Trophoblast cell (in vitro differentiated cells and primary cell): ENCODE measurements at regions not wholly inside any gene's neighbourhood (a gene's known extent, or its start where the extent isn't known, plus 50 kb on each side); places are given as distances from the start of the nearest gene placed in this dataset.
"Not testable (repeated sequence)": the region's sequence is repeated elsewhere in the genome, so short reads cannot be mapped to it uniquely, and the experiment has no call there.

Source experiments
- DNase-seq, 2 donors: peaks; one replicate each; pipeline ENCODE4 v3.0.0-alpha.2; 2016
- H2AFZ ChIP-seq: 2 replicates; pipeline ENCODE4 v1.6.1; 2013; ENCODE audit warnings: low read length, moderate library complexity, mild to moderate bottlenecking; ENCODE audit not compliant: insufficient read depth, poor library complexity
- H2AK5ac ChIP-seq: 2 replicates; pipeline ENCODE4 v1.6.1; 2013; ENCODE audit warnings: mild to moderate bottlenecking, low read length
- H2BK120ac ChIP-seq: 2 replicates; pipeline ENCODE4 v1.6.1; 2013; ENCODE audit warnings: low read length, mild to moderate bottlenecking, moderate library complexity; ENCODE audit not compliant: insufficient read depth, poor library complexity
- H2BK12ac ChIP-seq: 2 replicates; pipeline ENCODE4 v1.6.1; 2013; ENCODE audit warnings: mild to moderate bottlenecking, low read length, moderate library complexity
- H2BK5ac ChIP-seq: 2 replicates; pipeline ENCODE4 v1.6.1; 2013; ENCODE audit warnings: low read length, low read depth, moderate library complexity, mild to moderate bottlenecking; ENCODE audit not compliant: poor library complexity
- H3K14ac ChIP-seq: 2 replicates; pipeline ENCODE4 v1.6.1; 2013; ENCODE audit warnings: mild to moderate bottlenecking, low read length
- H3K18ac ChIP-seq: 2 replicates; pipeline ENCODE4 v1.6.1; 2013; ENCODE audit warnings: mild to moderate bottlenecking, low read length
- H3K23ac ChIP-seq: 2 replicates; pipeline ENCODE4 v1.6.1; 2013; ENCODE audit warnings: low read length
- H3K27ac ChIP-seq: 2 replicates; pipeline ENCODE4 v1.5.1; 2013; ENCODE audit warnings: low read depth, mild to moderate bottlenecking, inconsistent platforms, low read length, moderate library complexity
- H3K27me3 ChIP-seq: 2 replicates; pipeline ENCODE4 v1.6.1; 2013; ENCODE audit warnings: inconsistent platforms, mild to moderate bottlenecking, low read length, moderate library complexity; ENCODE audit not compliant: insufficient read depth
- H3K36me3 ChIP-seq, 2 experiments: 1 replicate in 1 of 2; 2 replicates in 1 of 2; pipeline ENCODE4 v1.6.1; 2013; ENCODE audit warnings: low read length in 2 of 2, mild to moderate bottlenecking in 2 of 2, moderate library complexity in 1 of 2; ENCODE audit not compliant: insufficient read depth in 2 of 2, control insufficient read depth in 1 of 2
- H3K4ac ChIP-seq: 2 replicates; pipeline ENCODE4 v1.6.1; 2013; ENCODE audit warnings: low read depth, mild to moderate bottlenecking, low read length, moderate library complexity
- H3K4me1 ChIP-seq, 2 experiments: 1 replicate in 1 of 2; 2 replicates in 1 of 2; pipeline ENCODE4 v1.6.1; 2013; ENCODE audit warnings: low read length in 2 of 2, mild to moderate bottlenecking in 2 of 2, moderate library complexity in 1 of 2; ENCODE audit not compliant: insufficient read depth in 2 of 2, control insufficient read depth in 1 of 2
- H3K4me2 ChIP-seq: 2 replicates; pipeline ENCODE4 v1.6.1; 2013; ENCODE audit warnings: inconsistent platforms, mild to moderate bottlenecking, low read length, moderate library complexity
- H3K4me3 ChIP-seq: 2 replicates; pipeline ENCODE4 v1.5.1; 2013; ENCODE audit warnings: mild to moderate bottlenecking, low read depth, low read length, inconsistent platforms
- H3K79me1 ChIP-seq: one replicate; pipeline ENCODE4 v1.6.1; 2013; ENCODE audit warnings: low read length
- H3K79me2 ChIP-seq: 2 replicates; pipeline ENCODE4 v1.6.1; 2013; ENCODE audit warnings: low read length, mild to moderate bottlenecking; ENCODE audit not compliant: control insufficient read depth, insufficient read depth, poor library complexity
- H3K9ac ChIP-seq: 2 replicates; pipeline ENCODE4 v1.6.1; 2013; ENCODE audit warnings: mild to moderate bottlenecking, low read length
- H3K9me3 ChIP-seq: 2 replicates; pipeline ENCODE4 v1.6.1; 2013; ENCODE audit warnings: low read depth, mild to moderate bottlenecking, control low read depth, inconsistent platforms, low read length; ENCODE audit not compliant: insufficient read depth
- H4K12ac ChIP-seq: 2 replicates; pipeline ENCODE4 v1.6.1; 2013; ENCODE audit warnings: low read depth, mild to moderate bottlenecking, low read length, moderate library complexity
- H4K8ac ChIP-seq: 2 replicates; pipeline ENCODE4 v1.6.1; 2013; ENCODE audit warnings: low read depth, mild to moderate bottlenecking, low read length, moderate library complexity
- H4K91ac ChIP-seq: one replicate; pipeline ENCODE4 v1.6.1; 2013; ENCODE audit warnings: low read depth, mild to moderate bottlenecking, low read length, moderate library complexity
- WGBS: extraction: QIAGEN DNeasy Blood & Tissue Kit; methylation state at CpG from one replicate; pipeline ENCODE4 v1.1.7; 2013; ENCODE audit warnings: missing lambda C conversion rate; ENCODE audit not compliant: insufficient read length, insufficient coverage; ENCODE audit errors: extremely low coverage; 5-methylcytosine and 5-hydroxymethylcytosine counted together

DNA sequence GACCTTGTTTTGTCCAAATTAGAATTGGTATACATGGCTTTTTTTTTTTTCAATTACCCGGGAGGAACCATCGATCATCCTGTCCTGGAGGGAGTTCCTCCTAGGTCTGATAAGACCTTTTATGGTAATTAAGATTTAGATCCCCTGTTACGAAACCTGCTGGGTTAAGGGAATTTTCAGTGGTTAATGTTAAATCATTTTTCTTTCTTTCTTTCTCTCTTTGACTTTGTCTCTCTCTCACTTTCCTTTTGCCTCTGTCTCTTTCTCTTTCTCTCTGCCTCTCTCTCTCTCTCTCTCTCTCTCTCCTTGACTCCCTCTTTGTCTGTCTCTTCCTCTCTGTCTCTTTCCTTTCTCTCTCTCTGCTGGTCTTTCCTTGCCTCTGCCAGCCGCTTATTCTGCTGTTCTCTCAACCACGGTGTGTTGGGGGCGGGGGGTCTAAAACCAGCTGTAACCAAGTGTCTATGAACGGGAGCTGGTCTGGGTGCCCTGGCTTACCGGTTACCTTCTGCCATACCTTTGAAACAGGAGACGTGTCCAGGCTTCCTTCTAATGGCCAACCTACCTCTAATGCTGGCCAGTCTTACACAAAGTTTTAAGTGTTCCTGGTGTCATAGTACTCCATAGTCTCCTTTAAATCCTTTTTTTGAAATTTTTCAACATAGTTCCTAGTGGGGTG, 815.1 kb downstream of the TRIB2 start:
- H3K14ac ChIP-seq, H3K79me1 ChIP-seq, H3K4me1 ChIP-seq, H3K36me3 ChIP-seq, H4K12ac ChIP-seq, H3K18ac ChIP-seq, DNase-seq, H3K9ac ChIP-seq, H3K23ac ChIP-seq, H3K4me3 ChIP-seq, H2AK5ac ChIP-seq, H2AFZ ChIP-seq, H2BK12ac ChIP-seq, H3K4ac ChIP-seq, H3K27ac ChIP-seq, H3K79me2 ChIP-seq, H3K4me2 ChIP-seq, H2BK120ac ChIP-seq, H4K8ac ChIP-seq, H3K27me3 ChIP-seq, H4K91ac ChIP-seq, H2BK5ac ChIP-seq, H3K9me3 ChIP-seq: not testable (repeated sequence)
- WGBS = no CpG with 5 or more reads among the region's 9 CpGs

DNA sequence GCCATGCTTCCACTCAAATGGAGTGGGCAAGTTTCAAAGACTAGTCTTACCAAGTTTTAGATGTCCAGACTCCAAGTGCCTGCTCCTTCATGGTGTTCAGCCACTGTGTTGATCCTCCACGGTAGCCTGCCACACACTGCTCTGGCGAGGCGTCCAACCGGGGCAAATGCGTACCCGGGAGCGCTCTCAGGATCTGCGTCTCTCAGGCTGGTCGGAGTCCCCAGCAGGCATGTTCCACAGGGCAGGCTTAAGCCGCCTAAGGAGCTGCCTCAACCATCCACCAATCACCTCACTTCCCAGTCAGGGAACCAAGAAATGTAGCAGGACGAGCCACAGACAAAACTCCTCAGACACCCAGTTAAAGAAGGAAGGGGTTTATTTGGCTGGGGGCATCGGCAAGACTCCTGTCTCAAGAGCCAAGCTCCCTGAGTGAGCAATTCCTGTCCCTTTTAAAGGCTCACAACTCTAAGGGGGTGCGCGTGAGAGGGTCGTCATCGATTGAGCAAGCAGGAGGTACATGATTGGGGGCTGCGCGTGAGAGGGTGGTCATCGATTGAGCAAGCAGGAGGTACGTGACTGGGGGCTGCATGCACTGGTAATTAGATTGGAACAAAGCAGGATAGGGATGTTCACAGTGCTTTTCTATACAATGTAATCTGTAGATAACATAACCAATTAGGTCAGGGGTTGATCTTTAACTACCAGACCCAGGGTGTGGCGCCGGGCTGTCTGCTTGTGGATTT, 816.2 kb downstream of the TRIB2 start:
- H3K14ac ChIP-seq, H3K4me2 ChIP-seq, H3K4ac ChIP-seq, H2BK5ac ChIP-seq, H4K8ac ChIP-seq, DNase-seq, H3K4me3 ChIP-seq, H4K91ac ChIP-seq, H2AFZ ChIP-seq, H3K79me1 ChIP-seq, H2BK120ac ChIP-seq, H3K18ac ChIP-seq, H3K9ac ChIP-seq, H3K36me3 ChIP-seq, H2BK12ac ChIP-seq, H3K79me2 ChIP-seq, H2AK5ac ChIP-seq, H3K9me3 ChIP-seq, H3K27ac ChIP-seq, H3K4me1 ChIP-seq, H4K12ac ChIP-seq, H3K23ac ChIP-seq, H3K27me3 ChIP-seq: not testable (repeated sequence)
- no CpG with 5 or more reads among the region's 22 CpGs for WGBS

DNA sequence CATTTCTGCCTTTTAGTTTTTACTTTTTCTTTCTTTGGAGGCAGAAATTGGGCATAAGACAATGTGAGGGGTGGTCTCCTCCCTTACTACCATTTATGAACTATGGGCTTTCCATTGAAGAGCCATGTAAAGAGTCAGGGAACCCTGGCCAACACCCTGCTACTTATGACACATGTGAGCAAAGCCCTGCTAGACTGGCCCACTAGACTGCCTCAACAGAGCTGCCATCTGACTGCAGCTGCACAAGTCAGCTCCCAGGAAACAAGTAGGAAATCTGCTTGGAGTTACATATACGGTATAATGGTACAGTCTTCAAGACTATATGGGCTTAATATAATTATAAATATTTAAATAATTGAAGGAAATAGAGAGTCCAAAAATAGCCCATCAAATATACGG, 816.8 kb downstream of the TRIB2 start:
- peaks cover 2% of the 10 kb centered on the region for H3K9me3 ChIP-seq

DNA sequence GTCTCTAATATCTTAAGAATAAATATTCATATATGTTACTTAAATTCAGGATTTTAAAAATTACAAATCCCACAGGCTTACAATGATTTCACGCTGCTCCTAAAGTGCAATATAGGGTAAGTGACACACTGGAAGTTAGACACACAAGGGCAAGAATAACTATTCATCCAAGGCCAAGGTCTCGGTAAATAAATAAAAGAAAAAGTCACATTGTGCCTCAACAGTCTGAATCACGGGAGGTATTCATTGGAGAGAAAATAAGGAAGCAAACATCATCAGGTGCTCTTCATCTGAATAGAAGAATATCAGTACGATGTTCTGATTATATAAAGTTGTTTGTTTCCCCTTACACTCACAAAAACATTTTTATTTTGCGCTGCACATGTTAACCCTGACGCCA, 820.2 kb downstream of the TRIB2 start:
- Histone ChIP-seq H2AK5ac (no peak overlapping the region), H4K12ac (no peak overlapping the region), H2AFZ (no peak overlapping the region), H3K4ac (no peak overlapping the region), H3K9ac (no peak overlapping the region), H3K79me2 (no peaks in the 10 kb centered on the region), H3K4me2 (no peak overlapping the region), H2BK12ac (no peak overlapping the region), H2BK120ac (no peak overlapping the region), H4K91ac (no peak overlapping the region), H3K27ac (no peak overlapping the region), H3K23ac (no peak overlapping the region), H3K4me3 (no peak overlapping the region), H3K4me1 (no peaks in the 10 kb centered on the region), H4K8ac (no peak overlapping the region), H3K14ac (no peak overlapping the region), H2BK5ac (no peak overlapping the region), H3K36me3 (no peaks in the 10 kb centered on the region), H3K9me3 (peaks cover 2% of the 10 kb centered on the region), H3K18ac (no peak overlapping the region), H3K79me1 (no peaks in the 10 kb centered on the region), H3K27me3 (no peaks in the 10 kb centered on the region)
- no CpG with 5 or more reads among the region's 6 CpGs for WGBS
- no peak for DNase-seq

More for the DNA sequence above, 816.8 kb downstream of the TRIB2 start:
- Histone ChIP-seq H3K18ac (no peak overlapping the region), H2AFZ (no peak overlapping the region), H2AK5ac (no peak overlapping the region), H3K23ac (no peak overlapping the region), H2BK120ac (no peak overlapping the region), H4K8ac (no peak overlapping the region), H4K91ac (no peak overlapping the region), H2BK5ac (no peak overlapping the region), H3K4ac (no peak overlapping the region), H2BK12ac (no peak overlapping the region), H3K27me3 (no peaks in the 10 kb centered on the region), H4K12ac (no peak overlapping the region), H3K79me1 (no peaks in the 10 kb centered on the region), H3K79me2 (no peaks in the 10 kb centered on the region), H3K4me3 (no peak overlapping the region), H3K27ac (no peak overlapping the region), H3K4me1 (no peaks in the 10 kb centered on the region), H3K4me2 (no peak overlapping the region), H3K14ac (no peak overlapping the region), H3K36me3 (no peaks in the 10 kb centered on the region), H3K9ac (no peak overlapping the region)
- no CpG with 5 or more reads among the region's 2 CpGs for WGBS
- no peak for DNase-seq
